Cerebellar cortex (tissue), 1 donor: ENCODE measurements at regions not wholly inside any gene's neighbourhood (a gene's known extent, or its start where the extent isn't known, plus 50 kb on each side); places are given as distances from the start of the nearest gene placed in this dataset.

Experiments
- DNase-seq: peaks from one replicate; pipeline ENCODE4 v3.0.0-alpha.2; 2015; ENCODE audit warnings: low spot score

GRCh38 chr6:105648276-105648675 lies 245.4 kb upstream of the PREP start:
- DNase-seq: no peak

GRCh38 chr6:105646391-105646867 lies 243.5 kb upstream of the PREP start:
- DNase-seq: no peak

GRCh38 chr6:105645958-105646357 lies 243.1 kb upstream of the PREP start:
- no peak for DNase-seq

GRCh38 chr6:105645156-105645555 lies 242.3 kb upstream of the PREP start:
- DNase-seq: peak; percentile 50

GRCh38 chr6:105644691-105645090 lies 241.8 kb upstream of the PREP start:
- no peak for DNase-seq

GRCh38 chr6:105644073-105644489 lies 241.2 kb upstream of the PREP start:
- DNase-seq: no peak

GRCh38 chr6:105642708-105643107 lies 239.8 kb upstream of the PREP start:
- no peak for DNase-seq

GRCh38 chr6:105641504-105641903 lies 238.6 kb upstream of the PREP start:
- DNase-seq: no peak

- DNase-seq: no peak
Observed at GRCh38 chr6:105639124-105639523, 236.2 kb upstream of the PREP start.

- DNase-seq: no peak
Observed at GRCh38 chr6:105633814-105634213, 230.9 kb upstream of the PREP start.

- DNase-seq: no peak
Observed at GRCh38 chr6:105628156-105628860, 225.4 kb upstream of the PREP start.

- DNase-seq: no peak
Observed at GRCh38 chr6:105626295-105627158, 223.6 kb upstream of the PREP start.

- no peak for DNase-seq
Observed at GRCh38 chr6:105624021-105624420, 221.1 kb upstream of the PREP start.

- no peak for DNase-seq
Observed at GRCh38 chr6:105622226-105622625, 219.3 kb upstream of the PREP start.

GRCh38 chr6:105621564-105622175 lies 218.8 kb upstream of the PREP start:
- DNase-seq: no peak

GRCh38 chr6:105620878-105621277 lies 218.0 kb upstream of the PREP start:
- no peak for DNase-seq

- no peak for DNase-seq
Observed at GRCh38 chr6:105619971-105620741, 217.3 kb upstream of the PREP start.

- DNase-seq: no peak
Observed at GRCh38 chr6:105618247-105618646, 215.4 kb upstream of the PREP start.

- no peak for DNase-seq
Observed at GRCh38 chr6:105616521-105616920, 213.6 kb upstream of the PREP start.

GRCh38 chr6:105611606-105612005 lies 208.7 kb upstream of the PREP start:
- DNase-seq: no peak

- DNase-seq: peak; percentile 67
Observed at GRCh38 chr6:105609375-105609991, 206.6 kb upstream of the PREP start.
